ENCODE measurements at regions not wholly inside any gene's neighbourhood (a gene's known extent, or its start where the extent isn't known, plus 50 kb on each side); places are given as distances from the start of the nearest gene placed in this dataset.

DNA sequence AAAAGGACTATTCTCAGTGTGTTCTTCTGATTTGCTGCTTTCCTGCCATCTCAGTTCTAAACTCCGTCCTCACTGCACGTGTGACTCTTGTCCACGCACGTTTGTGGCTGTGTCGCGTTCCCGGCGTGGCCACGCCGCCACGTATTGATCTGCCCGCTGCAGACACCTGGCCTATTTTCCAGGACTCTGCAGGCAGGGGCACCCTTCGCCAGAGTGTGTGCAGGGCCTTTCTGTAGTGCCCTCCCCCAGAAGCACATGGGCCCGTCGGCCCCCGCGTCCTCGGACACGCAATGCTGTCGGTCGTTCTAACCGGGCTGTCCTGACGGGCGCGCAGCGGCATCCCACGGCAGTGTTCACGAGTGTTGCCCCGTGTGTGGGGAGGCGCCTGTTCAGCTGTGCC, 87.6 kb downstream of the YTHDF1 start:
- no peak for DNase-seq (ENCODE audit: low read depth)

DNA sequence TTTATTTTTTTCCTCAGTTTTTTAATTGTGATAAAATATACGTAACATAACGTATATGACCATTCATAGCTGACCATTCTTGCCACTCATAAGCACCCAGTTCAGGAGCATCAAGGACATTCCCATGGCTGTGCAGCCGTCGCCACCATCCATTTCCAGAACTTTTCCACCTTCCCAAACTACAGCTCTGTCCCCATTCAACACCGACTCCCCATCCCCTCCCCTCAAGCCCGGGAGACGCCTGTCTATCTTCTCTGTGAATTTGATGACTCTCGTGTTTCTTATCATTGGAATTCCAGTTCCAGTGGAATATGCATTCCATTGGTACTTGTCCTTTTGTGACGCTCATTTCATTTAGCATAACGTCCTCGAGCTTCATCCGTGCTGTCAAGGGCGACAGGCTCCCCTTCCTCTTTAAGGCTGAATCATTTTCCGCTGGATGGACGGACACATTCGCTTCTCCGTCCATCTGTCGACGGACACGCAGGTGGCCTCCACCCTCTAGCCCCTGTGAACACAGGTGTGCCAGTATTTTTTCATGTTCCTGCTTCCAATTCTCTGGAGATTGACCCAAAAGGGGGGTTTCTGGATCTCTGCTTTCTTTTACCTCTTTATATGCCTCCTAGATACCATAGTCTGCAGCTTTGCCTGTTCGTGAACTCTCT, 88.1 kb downstream of the YTHDF1 start:
- DNase-seq (ENCODE audit: low read depth) = no peak

DNA sequence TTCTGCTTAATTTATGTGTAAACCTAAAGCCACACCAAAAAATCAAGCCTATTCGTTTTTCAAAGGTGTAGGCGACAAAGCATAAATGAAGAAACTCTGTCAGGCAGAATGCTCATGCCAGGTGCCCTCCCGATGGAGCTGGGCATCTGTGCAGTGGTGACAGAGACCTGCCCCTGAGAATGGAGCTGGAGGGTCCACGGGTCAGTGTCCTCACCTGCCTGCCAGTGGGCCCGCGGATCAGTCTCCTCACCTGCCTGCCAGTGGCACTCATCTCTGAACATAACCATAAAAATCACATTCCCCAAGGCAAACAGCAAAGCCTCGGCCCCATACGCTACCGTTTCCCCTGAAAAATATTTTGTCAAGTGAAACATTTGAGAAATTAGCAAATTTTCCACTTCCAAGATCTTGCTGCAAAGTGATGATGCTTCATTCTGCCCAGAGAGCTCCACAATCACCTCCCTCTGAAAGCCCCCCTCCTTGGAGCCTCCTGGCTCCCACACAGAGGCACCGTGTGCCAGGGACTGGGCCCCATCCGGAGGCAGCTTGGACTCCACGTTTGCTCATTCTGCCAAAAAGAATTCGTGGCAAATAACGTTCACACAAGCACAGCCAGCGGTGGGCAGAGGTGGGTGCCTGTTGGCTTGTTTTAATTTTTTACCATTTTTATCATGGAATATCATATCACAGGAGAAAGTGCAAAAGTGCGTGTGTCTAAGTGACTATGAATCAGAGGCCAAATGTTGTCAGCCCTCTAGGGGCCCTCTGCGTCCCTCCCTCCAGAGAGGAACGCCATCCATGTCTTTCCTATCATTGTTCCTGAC, 88.8 kb downstream of the YTHDF1 start:
- no peak for DNase-seq (ENCODE audit: low read depth)

DNA sequence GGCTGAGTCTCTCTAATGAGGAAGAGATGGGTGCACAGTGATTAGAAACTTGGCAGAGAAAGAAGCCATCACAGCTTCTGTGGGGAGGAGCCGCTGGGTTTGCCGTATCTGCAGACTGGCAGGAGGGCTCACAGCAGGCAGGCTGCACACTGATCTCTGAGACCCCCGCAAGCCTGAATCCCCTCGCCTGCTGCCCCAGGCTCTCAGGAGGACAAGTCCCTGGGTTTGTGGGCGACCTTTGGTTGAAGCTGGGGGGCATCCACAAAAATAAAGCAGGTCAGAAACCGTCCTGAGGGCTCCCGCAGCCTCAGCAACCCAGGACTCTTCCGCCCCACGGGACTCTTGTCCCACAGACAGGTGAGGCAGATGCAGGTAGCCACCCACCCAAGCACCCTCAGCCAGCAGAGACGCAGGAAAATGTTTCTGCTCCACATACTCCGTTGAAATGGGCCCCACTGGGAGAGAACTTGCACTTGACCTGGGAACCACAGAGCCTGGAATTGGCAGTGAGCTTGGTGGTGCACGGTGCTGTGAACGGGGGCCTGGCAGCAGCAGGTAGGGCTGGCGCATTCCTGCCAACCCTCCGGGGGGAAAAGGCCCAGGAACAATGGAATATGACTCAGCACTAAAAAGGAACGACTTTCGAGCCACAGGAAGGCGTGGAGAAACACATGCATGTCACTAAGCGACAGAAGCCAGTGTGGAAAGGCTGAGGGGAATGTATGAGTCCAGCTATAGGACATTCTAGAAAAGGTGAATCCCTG, 89.9 kb downstream of the YTHDF1 start:
- DNase-seq (ENCODE audit: low read depth) = no peak

DNA sequence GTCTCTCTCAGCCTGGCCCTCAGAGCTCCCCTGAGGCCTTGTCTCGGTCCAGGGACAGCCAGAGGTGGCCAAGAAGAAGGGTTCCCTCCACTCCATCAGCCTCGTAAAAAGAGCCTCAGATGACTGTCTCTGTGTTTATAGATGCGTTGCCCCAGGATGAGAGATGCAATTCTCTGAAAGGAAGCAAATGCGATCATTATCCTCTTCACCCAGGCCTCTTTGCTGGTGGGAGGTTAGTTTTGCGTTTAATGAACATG, 90.4 kb downstream of the YTHDF1 start:
- DNase-seq (ENCODE audit: low read depth) = no peak

DNA sequence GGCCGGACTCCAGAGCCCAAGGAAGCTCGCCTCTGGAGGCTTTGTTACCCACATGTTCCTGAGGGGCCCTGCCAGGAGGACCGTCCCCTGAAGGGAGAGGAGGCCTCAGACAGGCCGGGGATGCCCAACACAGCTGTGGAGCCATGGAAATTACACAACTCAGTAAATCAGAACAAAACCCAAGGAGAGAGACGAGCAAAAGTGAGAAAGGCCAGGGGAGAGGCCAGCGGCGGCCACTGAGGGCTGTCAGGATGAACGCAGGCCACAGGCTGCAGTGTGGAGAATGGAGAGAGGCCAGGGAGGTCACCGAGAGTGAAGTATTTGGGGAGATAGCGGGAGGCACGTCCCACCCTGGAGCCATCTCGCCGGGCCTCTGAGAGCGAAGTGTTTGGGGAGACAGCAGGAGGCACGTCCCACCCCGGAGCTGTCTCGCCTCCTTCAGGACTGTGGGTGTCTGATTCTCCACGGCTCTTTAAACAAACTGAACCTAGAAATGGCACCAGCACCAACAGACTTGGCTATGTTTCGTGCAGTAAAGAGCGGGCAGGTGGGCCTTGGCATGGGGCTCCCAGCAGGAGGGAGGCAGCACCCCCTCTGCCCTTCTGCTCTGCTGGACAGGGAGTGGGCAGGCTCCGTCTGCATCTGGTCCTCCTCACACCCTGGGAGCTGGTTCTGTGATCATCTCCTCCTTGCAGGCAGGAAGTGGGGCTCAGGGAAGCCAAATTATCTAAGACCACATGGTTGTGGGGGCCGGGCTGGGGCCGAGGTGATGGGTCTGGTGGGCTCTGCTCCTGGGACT, 91.0 kb downstream of the YTHDF1 start:
- no peak for DNase-seq (ENCODE audit: low read depth)

DNA sequence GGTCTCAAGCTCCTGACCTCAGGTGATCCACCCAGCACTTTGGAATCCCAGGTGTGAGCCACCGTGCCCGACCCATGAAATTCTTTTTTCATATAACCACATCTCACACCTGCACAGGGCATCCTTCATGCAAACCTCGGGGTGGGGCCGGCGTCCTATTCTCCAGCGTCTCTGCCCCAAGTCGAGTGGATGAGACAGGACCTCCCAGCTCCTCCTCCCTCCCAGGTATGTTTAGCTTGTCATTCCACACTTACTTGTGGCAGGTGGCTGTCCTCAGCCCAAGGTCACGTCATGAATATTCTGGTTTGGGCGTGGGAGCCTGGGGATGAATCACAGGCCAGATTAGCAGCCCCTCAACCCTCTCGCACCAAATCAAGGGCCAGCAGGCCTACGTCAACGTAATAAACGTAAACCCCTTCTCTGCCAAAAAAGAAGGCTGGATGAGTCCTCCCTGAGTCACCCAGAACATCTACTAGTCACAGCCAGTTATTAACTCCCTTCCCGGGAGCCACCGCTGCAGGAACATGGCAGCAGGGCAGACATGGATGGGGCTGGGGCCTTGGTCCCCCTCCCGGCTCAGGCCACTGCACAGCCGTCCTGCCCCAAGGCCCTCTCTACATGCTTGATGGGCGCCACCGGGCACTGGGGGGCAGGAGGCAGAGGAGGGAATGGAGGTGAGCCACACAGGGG, 91.7 kb downstream of the YTHDF1 start:
- DNase-seq (ENCODE audit: low read depth) = no peak

DNA sequence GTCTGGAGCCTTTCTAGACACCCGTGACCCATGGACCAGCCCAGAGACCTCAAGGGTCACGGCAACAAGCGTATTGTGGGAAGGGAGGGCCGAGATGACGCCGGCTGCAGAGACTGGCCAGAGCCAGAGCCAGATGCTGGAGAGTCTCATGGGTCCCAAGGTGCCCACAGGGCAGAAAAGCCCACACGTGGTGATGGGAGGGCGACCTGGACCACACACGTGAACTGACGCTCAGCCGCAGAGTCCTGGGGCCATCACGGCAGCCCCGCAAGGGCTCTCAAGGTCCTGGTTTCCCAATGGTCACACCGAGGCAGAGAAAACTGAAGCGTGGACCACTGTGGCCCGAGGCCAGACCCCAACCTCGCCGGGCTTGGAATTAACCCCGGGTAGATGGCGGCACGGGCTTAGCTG, 92.6 kb downstream of the YTHDF1 start:
- DNase-seq (ENCODE audit: low read depth) = no peak

DNA sequence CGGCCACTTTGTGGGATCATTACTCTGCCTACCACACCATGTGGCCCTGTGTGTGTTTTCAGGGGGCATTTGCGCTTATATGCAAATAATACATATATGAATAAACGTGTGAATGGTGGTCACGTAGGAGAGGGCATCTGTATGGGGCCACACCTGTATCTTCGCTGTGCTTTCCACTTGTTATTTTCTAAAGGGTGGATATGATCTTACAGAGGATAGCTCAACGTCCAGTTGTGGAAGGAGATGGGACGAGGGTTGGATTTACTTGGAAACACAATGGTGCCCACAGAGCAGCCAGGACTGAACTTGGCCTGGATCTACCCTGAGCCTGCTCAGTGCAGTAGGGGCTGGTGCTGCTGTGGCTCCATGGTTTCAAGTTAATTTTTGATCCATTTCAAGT, 93.3 kb downstream of the YTHDF1 start:
- DNase-seq (ENCODE audit: low read depth) = no peak

DNA sequence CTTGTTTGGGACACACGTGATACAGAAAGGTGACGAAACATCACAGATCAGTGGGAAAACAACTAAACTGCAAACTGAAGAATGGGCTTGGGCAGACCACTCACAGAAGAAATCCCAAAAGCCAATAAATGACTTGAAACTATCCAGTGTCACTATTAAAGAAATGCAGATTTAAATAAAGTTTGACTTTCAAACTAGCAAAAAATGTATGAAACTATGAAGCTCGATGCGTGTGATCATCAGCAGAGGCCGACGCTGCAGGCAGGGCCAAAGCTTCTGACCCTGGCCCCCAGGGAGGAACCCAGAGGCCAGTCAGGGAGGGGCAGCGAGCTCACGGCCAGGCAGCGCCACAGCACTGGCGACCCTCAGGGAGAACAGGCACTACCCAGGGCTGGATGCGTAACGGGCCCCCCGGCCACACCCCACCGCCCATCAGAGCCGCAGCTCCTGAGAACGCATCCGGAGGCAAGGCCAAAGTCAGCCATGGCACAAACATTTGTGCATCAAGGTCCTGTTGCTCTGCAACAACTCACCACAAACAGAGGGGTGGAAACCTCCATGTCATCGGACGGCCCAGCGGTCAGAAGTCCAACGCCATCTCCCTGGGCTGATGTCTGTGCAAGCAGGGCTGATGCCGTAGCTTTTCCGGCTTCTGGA, 94.1 kb downstream of the YTHDF1 start:
- no peak for DNase-seq (ENCODE audit: low read depth)

DNA sequence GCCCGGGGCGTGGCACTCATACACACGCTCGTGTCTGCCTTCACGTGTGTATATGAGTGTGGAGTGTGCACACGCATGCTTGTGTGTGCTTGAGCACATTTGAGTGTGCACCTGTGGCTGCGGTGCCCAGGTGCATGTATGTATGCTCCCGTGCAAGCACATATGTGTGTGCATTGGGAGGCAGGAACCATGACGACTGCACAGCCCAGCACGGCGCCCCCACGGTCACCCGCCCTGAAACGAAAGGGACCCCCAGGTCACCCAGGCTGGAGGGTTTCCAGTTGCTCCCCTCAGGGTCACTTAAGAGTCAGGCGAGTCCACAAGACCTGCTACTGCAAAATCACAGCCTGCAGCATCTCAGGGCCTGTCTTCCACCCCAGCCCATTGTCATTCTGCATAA, 94.7 kb downstream of the YTHDF1 start:
- DNase-seq (ENCODE audit: low read depth) = no peak

DNA sequence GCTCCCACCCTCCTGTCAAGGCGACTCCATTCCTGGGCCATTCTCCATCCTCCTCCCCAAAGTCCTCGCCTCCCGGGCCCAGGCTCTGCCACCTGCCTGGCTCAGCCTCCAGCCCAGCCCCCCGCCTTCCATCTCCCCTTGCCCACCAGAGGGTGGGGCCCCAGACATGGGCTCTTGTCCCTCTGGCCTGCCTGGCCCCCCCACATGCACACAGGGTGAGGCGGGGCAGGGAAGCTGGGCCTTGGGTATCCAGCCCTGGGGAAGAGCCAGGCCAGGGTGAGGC, 95.2 kb downstream of the YTHDF1 start:
- no peak for DNase-seq (ENCODE audit: low read depth)

DNA sequence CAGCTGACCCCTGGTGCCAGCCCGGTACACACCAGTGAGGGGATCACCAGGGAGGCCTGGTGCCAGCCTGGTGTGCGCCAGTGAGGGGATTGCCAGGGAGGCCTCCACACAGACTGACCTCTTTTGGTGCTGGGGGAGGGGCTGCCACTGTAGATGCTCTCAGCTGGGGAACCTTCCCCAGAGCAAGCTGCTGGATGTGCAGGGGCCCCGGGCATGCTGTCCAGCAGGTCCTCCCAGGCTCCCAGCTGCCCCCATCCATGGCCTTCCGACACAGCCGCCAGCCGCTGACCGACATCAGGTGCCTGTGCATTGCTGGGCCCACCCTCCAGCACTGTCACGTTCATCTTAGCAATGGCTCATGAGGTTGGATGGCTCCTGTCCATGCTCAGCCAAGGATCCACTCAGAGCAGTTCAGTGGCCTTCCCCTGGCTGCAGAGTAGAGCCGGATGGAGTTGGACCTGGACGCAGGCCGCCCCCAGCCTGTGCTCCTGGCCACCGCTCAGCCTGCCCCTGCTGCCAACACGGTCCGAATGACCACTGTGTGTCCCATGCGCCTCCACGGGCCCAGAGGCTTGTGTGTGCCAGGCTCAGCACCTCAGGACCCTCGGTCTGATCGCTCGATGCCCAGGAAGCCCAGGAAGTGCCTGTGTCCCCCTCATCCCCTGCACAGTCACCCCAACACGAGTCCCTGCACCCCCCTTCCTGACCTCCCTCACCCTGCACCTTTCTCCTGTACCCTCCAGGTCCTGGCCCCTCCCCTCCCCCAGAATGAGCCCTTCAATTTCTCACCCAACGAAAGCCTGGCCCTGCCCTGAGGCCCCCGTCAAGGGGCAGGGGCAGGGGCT, 95.7 kb downstream of the YTHDF1 start:
- DNase-seq (ENCODE audit: low read depth) = no peak

DNA sequence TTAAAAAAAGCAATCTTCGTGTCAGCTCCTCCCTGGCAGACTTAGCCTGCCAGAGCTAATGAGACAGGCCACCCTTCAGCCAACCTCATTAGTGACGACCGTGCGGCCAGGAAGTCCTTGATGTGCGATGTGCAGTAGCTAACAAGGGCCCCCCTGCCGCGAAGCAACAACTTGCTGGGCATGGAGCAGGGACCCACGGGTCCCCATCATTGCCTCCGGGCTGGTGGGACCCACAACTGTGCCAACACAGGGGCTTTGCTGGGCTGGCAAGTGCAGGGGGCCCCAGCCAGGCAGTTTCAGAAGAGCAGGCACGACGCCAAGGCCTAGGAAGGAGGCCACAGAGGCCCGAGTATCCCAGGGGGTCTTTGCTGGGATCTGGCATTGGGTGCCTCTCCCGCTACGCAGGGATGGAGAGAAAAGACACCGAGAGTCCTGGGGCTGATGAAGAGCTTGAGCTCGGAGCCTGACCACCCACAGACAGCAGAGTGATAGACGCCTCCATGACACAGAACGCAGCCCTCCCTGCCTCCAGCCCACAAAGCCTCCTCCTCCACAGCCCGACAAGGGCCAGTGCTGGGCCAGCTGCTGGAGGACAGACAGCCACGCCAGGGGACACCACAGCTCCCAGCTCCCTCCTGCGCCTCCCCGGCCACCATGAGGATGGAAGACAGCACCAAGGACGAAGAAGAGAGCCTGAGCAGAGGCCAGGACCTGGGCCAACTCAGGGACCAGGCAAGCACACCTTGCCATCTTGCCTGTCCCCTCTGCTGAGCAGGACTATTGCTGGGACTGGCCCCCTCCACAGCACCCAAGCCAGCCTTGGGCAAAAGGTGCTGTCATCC, 96.6 kb downstream of the YTHDF1 start:
- no peak for DNase-seq (ENCODE audit: low read depth)

DNA sequence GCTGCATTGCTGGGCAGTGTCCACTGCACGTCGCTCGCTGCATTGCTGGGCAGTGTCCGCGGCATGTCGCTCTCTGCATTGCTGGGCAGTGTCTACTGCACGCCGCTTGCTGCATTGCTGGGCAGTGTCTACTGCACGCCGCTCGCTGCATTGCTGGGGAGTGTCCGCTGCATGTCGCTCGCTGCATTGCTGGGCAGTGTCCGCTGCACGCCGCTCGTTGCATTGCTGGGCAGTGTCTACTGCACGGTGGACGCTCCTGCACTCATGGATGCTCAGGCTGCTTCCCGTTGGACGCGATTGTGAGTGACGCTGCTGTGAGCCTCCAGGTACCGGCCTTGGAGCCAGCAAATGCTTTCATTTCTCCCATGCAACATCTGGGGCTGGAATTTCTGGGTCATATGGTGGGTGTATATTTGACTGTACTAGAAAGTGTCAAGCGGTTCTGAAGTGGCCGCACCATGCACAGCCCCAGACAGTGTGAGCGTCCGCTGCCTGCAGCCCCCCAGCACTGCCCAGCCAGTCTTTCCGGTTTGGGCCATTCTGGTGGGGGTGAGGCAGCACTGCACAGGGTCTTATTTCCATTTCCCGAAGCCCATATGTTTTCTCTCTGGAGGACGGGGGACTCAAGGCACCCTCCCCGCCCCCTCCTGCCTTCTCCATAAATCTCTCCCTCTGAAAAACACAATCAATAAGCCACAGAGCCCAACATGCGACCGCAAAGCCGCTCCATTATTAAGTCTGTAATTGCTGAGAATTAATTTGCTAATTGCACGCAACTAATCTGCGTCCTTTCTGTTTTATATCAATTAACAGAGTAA, 97.4 kb downstream of the YTHDF1 start:
- DNase-seq (ENCODE audit: low read depth) = no peak

DNA sequence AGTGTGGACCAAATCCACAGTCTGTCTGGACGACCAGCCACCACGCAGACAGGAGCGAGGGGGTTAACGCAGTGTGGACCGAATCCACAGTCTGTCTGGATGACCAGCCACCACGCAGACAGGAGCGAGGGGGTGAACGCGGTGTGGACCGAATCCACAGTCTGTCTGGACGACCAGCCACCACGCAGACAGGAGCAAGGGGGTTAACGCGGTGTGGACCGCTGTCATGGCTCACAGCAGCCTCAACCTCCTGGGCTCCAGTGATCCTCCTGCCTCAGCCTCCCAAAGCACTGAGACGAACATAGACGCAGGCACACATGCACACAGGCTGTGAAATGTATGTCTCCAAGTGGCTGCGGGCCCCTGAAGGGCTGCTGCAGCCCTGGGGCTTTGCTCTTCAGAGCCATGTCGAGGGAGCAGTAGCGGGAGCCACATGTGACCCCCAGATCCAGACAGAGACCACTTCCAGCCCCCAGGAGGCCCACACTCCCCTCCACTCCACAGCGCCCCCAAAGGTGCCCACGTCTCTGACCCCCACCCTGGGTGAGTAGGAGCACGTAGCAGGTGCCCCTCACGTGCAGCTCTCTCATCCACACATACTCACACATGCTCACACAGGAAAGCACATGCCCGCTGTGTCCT, 98.1 kb downstream of the YTHDF1 start:
- DNase-seq (ENCODE audit: low read depth) = no peak

DNA sequence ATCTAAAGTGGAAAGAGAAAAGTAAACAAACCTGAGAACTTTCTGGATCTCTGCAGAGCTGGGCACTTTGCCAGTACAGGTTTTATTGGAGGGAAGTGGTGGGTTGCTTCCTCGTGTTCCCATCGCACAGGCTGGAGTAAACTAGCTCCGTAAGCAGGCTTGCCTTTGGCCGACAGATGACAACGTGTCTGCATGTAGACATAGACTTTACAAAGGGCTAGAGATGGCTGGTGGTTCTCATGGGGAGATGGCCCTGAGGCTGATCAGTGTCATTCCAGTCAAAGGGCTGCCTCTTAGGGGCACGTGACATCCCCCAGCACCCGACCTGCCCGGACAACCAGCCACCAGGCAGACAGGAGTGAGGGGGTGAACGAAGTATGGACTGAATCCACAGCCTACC, 98.8 kb downstream of the YTHDF1 start:
- no peak for DNase-seq (ENCODE audit: low read depth)

DNA sequence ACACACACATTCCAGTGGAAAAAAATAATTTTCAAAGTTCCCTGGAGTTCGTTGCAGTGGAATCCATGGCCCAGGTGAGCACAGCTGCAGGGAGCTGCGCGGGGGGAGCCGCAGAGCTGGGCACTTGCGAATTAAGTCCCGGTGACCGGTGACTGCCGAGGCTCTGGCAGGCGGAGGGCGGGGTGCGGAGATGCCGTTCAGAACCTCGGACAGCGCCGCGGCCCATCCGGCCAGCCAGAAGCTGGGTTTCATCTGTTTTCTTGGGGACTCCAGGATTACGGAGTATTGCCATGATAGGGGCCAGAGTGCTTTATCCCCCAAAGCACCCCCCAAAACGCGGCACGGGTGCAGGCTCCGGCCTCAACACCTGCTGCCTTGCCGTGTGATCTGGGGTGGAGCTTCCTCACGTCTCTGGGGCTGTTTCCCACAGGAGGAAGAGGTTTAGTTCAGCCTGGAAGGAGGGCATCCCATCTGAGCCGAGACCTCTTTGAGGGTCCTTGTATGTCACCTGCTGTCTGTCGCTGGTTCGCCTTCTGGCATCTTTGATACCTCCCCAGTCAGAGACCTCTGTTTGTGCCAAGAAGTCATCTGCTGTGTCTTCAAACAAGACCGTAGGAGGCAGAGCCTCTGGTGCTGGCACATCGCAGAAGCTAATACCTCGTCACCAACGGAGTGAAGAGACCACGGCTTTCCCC, 99.4 kb downstream of the YTHDF1 start:
- peak; percentile 1 for DNase-seq (ENCODE audit: low read depth)

All from amniotic epithelial cell (primary cell).